Stomach (tissue), 8 donors: ENCODE measurements at regions not wholly inside any gene's neighbourhood (a gene's known extent, or its start where the extent isn't known, plus 50 kb on each side); places are given as distances from the start of the nearest gene placed in this dataset.

Experiments
- DNase-seq, 2 donors: peaks; one replicate each; pipeline versions ENCODE4 v3.0.0 to v3.0.0-alpha.2; 2013 to 2019
- H3K27ac ChIP-seq, 5 donors: fragments of 200-600 bp in 4 of 5; sonication (generic) in 4 of 5; one replicate each; pipeline ENCODE4 v1.5.1; 2013 to 2019; ENCODE audit warnings: mild to moderate bottlenecking in 1 of 5, moderate library complexity in 1 of 5
- H3K27me3 ChIP-seq, 3 donors: fragments of 200-600 bp; sonication (generic); one replicate each; pipeline ENCODE4 v1.5.1; 2017 to 2019; ENCODE audit warnings: mixed run types in 1 of 3
- H3K36me3 ChIP-seq, 4 donors: fragments of 200-600 bp; sonication (generic); 1 replicate in 3 of 4; 2 replicates in 1 of 4; pipeline ENCODE4 v1.5.1; 2016 to 2019
- H3K4me1 ChIP-seq, 4 donors: fragments of 200-600 bp; sonication (generic); one replicate each; pipeline ENCODE4 v1.5.1; 2016 to 2019
- H3K4me3 ChIP-seq, 4 donors: fragments of 200-600 bp; sonication (generic) in 3 of 4; one replicate each; pipeline ENCODE4 v1.5.1; 2016 to 2019; ENCODE audit warnings: mild to moderate bottlenecking in 1 of 4
- H3K9me3 ChIP-seq, 4 donors: fragments of 200-600 bp; sonication (generic); one replicate each; pipeline ENCODE4 v1.5.1; 2016 to 2019
- CTCF ChIP-seq, 7 experiments: fragments of 450-650 bp in 4 of 7; fragments of 200-600 bp in 3 of 7; sonication (generic) in 3 of 7; IDR thresholded peaks; one replicate each; pipeline ENCODE4 v1.5.1; 2016 to 2019; ENCODE audit warnings: antibody characterized with exemption in 7 of 7, control low read depth in 2 of 7, mild to moderate bottlenecking in 1 of 7
- EP300 ChIP-seq: sonication (generic); formaldehyde crosslinking; IDR thresholded peaks from one replicate; pipeline ENCODE4 v1.6.1; 2017; ENCODE audit warnings: antibody characterized with exemption
- POLR2A ChIP-seq, 4 donors: fragments of 450-650 bp; IDR thresholded peaks; one replicate each; pipeline ENCODE4 v1.6.1; 2016; ENCODE audit warnings: antibody characterized with exemption in 4 of 4, control low read depth in 2 of 4, mild to moderate bottlenecking in 1 of 4, moderate library complexity in 1 of 4
- POLR2AphosphoS5 ChIP-seq, 3 donors: sonication (generic); formaldehyde crosslinking; IDR thresholded peaks; one replicate each; pipeline ENCODE4 v1.6.1; 2016; ENCODE audit warnings: antibody characterized with exemption in 3 of 3
- WGBS, 5 donors: extraction: QIAGEN DNeasy Blood & Tissue Kit in 3 of 5; methylation state at CpG; one replicate each; pipeline versions ENCODE4 v1.1.5 to v1.1.7; 2013 to 2018; 5-methylcytosine and 5-hydroxymethylcytosine counted together
- intact Hi-C: fragments of 100-400 bp; cut with DNase I; formaldehyde crosslinking; loops from one replicate; pipeline ENCODE4 v1.15.1; 2023; ENCODE audit warnings: low total_unique reads
- donor health status: healthy with polysubstance abuse.
- donor health status: Bipolar disorder and iron deficiency.
- donor health status: healthy.

- Histone ChIP-seq H3K27ac (no peak overlapping the region), H3K9me3 (peaks cover 0 to 21% (median 6%) of the 10 kb centered on the region in 4 donors), H3K4me3 (no peak overlapping the region), H3K27me3 (no peaks in the 10 kb centered on the region), H3K36me3 (no peaks in the 10 kb centered on the region), H3K4me1 (no peaks in the 10 kb centered on the region)
- intact Hi-C loops: no loop called here
- no peak for TF ChIP-seq POLR2A (IDR thresholded peaks at IDR 0.05)
- no peak for TF ChIP-seq EP300
- no peak for TF ChIP-seq POLR2AphosphoS5 (IDR thresholded peaks at IDR 0.05)
- TF ChIP-seq CTCF (IDR thresholded peaks at IDR 0.05): no peak
- 83 to 90% (median 89%) methylated on average over 3 of the region's 3 CpGs for WGBS, 5 donors
- no peak for DNase-seq
Measured at GRCh38 chr9:80522465-80522864, 950.7 kb downstream of the TLE4 start.

DNA sequence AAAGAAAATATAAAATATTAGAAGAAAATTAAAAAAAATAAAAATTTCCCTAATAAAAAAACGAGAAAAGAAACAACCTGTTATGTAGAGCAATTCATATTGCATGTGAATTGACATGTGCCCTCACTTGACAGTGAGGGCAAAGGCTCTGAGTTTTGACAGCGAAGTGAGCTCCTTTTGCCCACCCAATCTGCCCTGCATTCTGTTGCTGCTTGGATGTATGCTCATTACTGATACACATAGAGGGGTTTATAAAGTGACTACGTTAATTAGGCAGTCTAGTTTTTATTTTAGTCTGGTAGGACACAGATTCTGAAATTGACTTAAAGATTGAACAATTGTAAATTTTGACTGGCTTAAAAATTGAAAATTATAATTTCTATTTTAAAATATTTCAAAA lies 949.4 kb downstream of the TLE4 start:
- intact Hi-C loops: no loop called here
- TF ChIP-seq EP300 (no peak), POLR2A (IDR thresholded peaks at IDR 0.05) (no peak), POLR2AphosphoS5 (IDR thresholded peaks at IDR 0.05) (no peak), CTCF (IDR thresholded peaks at IDR 0.05) (no peak)
- WGBS, 5 donors: 59 to 78% (median 68%) methylated on average over 3 of the region's 3 CpGs

DNA sequence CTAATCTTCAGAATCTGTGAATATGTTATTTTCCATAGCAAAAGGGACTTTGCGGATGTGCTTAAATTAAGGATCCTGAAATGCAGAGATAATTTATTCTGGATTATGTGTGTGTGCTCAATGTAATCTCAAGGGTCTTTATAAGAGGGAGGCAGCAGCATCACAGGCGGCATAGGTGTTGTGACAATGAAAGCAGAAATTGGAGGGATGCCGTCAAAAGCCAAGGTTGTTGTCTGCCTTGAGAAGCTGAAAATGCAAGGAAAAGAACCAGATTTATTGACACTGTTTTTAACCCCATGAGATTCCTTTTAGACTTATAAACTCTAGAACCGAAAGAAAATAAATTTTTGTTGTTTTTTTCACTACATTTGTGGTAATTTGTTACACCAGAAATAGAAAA lies 948.5 kb downstream of the TLE4 start:
- H3K9me3 ChIP-seq: peaks cover 0 to 5% (median 0%) of the 10 kb centered on the region in 4 donors
- no peaks in the 10 kb centered on the region for H3K4me1 ChIP-seq
- no peaks in the 10 kb centered on the region for H3K27me3 ChIP-seq
- no peak for DNase-seq
- 86 to 92% (median 88%) methylated on average over 4 of the region's 4 CpGs for WGBS, 5 donors
- no peak overlapping the region for H3K4me3 ChIP-seq
- intact Hi-C loops: no loop called here
- TF ChIP-seq EP300: no peak
- no peak for TF ChIP-seq POLR2AphosphoS5 (IDR thresholded peaks at IDR 0.05)
- no peak for TF ChIP-seq CTCF (IDR thresholded peaks at IDR 0.05)
- no peak for TF ChIP-seq POLR2A (IDR thresholded peaks at IDR 0.05)
- no peak overlapping the region for H3K27ac ChIP-seq
- H3K36me3 ChIP-seq: no peaks in the 10 kb centered on the region

More for the DNA sequence above, 949.4 kb downstream of the TLE4 start:
- Histone ChIP-seq H3K4me1 (no peaks in the 10 kb centered on the region), H3K27ac (no peak overlapping the region), H3K4me3 (no peak overlapping the region), H3K27me3 (no peaks in the 10 kb centered on the region), H3K36me3 (no peaks in the 10 kb centered on the region), H3K9me3 (peaks cover 0 to 8% (median 0%) of the 10 kb centered on the region in 4 donors)
- no peak for DNase-seq

DNA sequence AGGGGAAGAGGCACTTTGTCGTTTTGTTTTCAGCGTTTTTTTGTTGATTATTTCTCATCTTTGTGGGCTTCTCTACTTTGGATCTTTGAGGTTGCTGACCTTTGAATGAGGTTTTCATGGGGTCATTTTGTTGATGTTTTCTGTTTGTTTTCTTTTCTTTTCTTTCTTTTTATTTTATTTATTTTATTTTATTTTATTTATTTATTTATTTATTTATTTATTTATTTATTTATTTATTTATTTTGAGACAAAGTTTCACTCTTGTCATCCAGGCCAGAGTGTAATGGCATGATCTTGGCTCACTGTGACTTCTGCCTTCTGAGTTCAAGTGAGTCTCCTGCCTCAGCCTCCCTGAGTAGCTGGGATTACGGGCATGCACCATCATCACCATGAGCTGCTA lies 946.7 kb downstream of the TLE4 start:
- intact Hi-C loops: no loop called here
- WGBS, 5 donors: 77 to 94% (median 88%) methylated on average over 3 of the region's 3 CpGs

More for the DNA sequence above, 946.7 kb downstream of the TLE4 start:
- DNase-seq: no peak
- Histone ChIP-seq H3K9me3 (peaks cover 0 to 5% (median 0%) of the 10 kb centered on the region in 4 donors), H3K36me3 (no peaks in the 10 kb centered on the region), H3K4me1 (no peaks in the 10 kb centered on the region), H3K27me3 (no peaks in the 10 kb centered on the region), H3K4me3 (no peak overlapping the region), H3K27ac (no peak overlapping the region)
- TF ChIP-seq CTCF (IDR thresholded peaks at IDR 0.05) (no peak), EP300 (no peak), POLR2A (IDR thresholded peaks at IDR 0.05) (no peak), POLR2AphosphoS5 (IDR thresholded peaks at IDR 0.05) (no peak)
